GM12875 (cell line): ENCODE measurements at regions not wholly inside any gene's neighbourhood (a gene's known extent, or its start where the extent isn't known, plus 50 kb on each side); places are given as distances from the start of the nearest gene placed in this dataset.

ENCODE experiments used
- H3K4me3 ChIP-seq: one replicate; pipeline ENCODE4 v1.5.1; 2011; ENCODE audit warnings: low read depth, low read length, control low read depth
- TF ChIP-seq, protein P1 (sequence below): IDR thresholded peaks from 2 replicates; pipeline ENCODE4 v1.5.1; 2011; ENCODE audit warnings: low read depth, mild to moderate bottlenecking, control low read depth, inconsistent platforms, low read length, moderate library complexity, borderline replicate concordance; ENCODE audit not compliant: insufficient read depth

DNA sequence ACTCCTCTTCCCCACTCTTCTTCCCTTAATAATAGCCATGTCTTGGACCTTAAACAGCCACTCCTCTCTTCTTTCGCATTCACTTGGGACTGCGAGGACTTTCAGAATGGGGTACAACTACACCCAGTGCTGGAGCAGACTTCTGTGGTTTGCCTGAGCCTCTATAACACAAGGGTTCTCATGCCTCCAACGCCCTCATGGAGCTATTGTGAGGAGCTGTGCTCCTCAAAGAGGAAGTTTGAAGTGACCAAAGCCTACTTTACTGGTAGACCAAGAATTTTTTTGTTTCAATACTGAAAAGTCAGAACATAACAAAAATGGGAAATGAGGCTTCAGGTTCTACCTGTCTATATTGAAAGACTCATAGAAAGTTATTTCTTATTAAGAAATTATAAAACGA lies 316.4 kb downstream of the PIK3R1 start:
- TF ChIP-seq, protein P1, sequence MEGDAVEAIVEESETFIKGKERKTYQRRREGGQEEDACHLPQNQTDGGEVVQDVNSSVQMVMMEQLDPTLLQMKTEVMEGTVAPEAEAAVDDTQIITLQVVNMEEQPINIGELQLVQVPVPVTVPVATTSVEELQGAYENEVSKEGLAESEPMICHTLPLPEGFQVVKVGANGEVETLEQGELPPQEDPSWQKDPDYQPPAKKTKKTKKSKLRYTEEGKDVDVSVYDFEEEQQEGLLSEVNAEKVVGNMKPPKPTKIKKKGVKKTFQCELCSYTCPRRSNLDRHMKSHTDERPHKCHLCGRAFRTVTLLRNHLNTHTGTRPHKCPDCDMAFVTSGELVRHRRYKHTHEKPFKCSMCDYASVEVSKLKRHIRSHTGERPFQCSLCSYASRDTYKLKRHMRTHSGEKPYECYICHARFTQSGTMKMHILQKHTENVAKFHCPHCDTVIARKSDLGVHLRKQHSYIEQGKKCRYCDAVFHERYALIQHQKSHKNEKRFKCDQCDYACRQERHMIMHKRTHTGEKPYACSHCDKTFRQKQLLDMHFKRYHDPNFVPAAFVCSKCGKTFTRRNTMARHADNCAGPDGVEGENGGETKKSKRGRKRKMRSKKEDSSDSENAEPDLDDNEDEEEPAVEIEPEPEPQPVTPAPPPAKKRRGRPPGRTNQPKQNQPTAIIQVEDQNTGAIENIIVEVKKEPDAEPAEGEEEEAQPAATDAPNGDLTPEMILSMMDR: no peak

DNA sequence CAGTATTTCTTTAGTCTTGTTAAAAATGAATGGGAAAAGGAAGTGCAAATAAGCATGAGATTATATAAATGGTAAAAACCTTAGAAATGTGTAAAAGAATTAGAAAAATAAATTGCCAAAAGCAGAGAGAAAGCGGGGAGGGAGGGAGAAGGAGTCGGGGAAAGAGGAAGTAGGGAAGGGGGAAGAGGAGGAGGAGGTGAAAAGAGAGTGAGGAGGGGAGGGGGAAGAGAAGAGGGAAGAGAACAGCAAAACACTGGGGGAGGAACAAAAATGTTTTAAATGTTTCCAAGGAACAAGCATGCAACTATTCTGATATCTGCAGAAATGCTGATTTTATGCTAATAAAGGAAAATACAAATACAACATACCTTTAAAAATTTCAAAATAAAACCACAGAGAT lies 317.5 kb downstream of the PIK3R1 start:
- no peak overlapping the region for H3K4me3 ChIP-seq
- TF ChIP-seq, protein P1: no peak

More for the DNA sequence above, 316.4 kb downstream of the PIK3R1 start:
- no peak overlapping the region for H3K4me3 ChIP-seq

DNA sequence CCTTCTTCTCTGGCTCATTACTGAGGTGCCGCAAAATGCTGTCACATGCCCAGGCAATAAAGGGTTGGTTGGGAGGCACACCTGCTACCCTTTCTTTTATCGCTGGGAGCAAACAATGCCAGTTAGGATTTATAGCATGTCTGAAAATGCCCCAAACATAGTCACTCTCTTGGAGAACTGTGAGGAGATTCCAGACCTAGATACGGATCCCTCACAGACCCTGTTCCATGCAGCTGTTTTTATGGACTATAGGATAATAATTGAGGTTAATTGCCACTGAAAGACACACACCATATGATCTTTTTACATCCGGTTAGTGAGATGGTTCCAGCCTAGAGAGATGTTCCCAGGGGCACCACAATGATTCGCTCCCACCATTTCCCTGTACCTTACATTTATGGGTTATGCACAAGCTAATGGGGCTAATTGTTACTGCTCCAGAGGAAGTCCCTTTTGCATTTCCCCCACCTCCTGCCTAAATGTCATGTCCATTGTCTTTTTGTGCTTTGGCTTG lies 318.1 kb downstream of the PIK3R1 start:
- TF ChIP-seq, protein P1: no peak

DNA sequence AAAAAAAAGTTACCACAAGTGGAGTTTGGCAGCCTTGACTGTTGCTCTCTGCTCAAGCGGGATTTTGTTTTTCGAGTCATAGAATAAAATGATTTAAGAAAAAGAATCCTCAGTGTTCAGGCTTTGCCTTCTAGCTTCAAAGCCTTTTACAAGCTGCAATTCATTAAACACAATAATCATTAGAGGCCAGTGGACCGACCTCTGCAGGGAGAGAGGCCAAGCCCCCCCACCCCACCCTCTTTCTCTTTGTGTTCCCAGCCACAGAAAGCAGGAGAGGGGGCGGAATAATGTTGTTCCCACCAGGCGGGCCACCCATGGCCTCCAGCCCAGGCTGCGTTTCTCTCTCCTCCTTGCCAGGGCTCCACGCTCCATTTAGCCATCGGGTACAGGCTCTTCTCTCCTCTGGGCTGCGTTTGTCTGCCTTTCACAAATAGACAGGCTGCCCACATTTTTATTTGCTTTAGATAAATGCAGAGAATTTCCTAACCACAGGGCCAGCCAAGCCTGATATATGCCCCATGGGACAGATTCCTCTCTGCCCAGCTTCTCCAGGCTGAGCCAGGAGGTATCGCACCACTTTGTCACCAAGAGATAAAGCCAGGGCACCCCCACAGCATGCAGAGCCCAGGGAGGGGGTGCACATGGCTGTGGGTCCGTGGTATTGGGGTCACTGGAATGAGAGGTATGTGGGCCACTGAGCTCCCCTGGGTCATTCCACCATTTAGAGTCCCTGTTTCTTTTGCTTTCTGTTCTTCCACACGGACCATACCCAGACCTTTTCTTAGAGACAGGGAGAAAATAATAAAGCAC lies 318.8 kb downstream of the PIK3R1 start:
- H3K4me3 ChIP-seq: no peak overlapping the region
- TF ChIP-seq, protein P1: no peak

More for the DNA sequence above, 318.1 kb downstream of the PIK3R1 start:
- H3K4me3 ChIP-seq: no peak overlapping the region

DNA sequence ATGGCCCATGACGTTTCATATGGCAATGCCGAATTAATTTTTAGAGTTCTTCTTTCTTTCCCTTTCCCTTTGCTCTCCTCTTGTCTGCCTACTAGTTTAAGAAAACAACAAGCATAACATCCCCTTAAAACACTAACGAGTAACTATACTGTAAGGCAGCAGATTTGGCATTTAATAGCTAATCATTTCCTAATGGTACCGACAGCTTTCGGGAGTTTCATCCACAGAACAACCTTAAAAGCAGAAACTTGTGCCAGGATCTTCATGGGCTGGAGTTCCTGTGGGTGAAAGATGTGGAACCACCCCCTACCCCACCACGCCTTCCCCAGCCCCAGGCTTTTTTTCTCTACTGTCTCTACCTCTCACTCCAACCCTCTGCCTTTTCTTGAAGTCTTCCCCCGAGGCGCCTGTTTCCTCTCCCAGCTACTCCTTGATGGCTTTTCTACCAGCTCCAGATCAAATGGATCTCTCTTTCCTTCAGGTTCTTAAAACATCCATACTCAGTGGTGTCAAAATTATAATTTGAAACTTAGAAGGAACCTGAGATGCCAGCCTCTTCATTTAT lies 319.5 kb downstream of the PIK3R1 start:
- no peak overlapping the region for H3K4me3 ChIP-seq
- TF ChIP-seq, protein P1: no peak

DNA sequence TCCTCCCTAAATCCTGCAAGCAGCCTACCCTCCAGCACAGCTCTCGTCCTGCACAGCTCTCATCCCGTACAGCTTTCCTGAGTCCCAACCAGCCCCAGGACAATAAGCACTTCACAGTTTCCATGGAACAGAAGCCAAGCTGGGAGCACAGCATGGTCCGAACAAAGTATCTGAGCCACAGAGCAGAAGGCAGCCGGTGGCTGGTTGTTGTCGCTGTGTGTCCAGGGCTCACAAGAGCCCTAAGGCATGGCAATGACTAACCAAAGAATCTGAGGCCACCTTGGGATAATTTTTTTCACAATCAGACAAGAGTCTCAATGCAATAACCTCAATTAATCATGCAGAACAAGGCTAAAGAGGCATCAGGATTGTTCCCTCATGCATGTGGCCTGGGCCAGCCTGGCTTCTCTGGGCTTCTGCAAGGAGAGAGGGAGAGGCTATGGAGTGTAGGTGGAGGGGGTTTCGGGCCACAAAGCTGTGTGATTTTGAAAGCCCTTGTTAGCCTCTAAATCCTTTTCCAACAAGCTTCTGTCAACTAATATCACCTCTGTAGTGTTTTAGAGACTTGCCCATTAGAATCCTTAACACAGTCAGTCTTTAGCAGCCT lies 323.4 kb downstream of the PIK3R1 start:
- H3K4me3 ChIP-seq: no peak overlapping the region
- TF ChIP-seq, protein P1: no peak
